ENCODE measurements at regions not wholly inside any gene's neighbourhood (a gene's known extent, or its start where the extent isn't known, plus 50 kb on each side); places are given as distances from the start of the nearest gene placed in this dataset.

DNA sequence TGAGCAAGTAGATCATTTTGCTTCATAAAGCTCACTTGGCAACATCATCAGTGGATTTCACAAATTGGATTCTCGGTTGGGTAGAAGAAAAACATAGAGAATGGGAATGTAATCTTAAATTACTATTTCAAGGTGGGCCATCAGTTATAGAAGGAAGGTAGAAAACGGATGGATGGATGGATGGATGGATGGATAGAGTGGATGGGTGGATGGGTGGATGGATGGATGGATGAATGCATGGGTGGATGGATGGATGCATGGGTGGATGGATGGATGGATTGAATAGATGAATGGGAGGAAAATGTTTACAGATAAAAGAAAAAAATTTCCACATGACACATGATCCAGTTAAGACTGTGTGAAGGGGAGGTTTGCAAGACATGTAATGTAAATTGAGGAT is 159.7 kb downstream of the MEX3B start:
- TF ChIP-seq, protein P1, sequence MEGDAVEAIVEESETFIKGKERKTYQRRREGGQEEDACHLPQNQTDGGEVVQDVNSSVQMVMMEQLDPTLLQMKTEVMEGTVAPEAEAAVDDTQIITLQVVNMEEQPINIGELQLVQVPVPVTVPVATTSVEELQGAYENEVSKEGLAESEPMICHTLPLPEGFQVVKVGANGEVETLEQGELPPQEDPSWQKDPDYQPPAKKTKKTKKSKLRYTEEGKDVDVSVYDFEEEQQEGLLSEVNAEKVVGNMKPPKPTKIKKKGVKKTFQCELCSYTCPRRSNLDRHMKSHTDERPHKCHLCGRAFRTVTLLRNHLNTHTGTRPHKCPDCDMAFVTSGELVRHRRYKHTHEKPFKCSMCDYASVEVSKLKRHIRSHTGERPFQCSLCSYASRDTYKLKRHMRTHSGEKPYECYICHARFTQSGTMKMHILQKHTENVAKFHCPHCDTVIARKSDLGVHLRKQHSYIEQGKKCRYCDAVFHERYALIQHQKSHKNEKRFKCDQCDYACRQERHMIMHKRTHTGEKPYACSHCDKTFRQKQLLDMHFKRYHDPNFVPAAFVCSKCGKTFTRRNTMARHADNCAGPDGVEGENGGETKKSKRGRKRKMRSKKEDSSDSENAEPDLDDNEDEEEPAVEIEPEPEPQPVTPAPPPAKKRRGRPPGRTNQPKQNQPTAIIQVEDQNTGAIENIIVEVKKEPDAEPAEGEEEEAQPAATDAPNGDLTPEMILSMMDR (IDR thresholded peaks at IDR 0.05): no peak
- TF ChIP-seq POLR2A (IDR thresholded peaks at IDR 0.05) (no peak), EP300 (IDR thresholded peaks at IDR 0.05) (no peak)
